Pancreas (tissue), 10 donors: ENCODE measurements at regions not wholly inside any gene's neighbourhood (a gene's known extent, or its start where the extent isn't known, plus 50 kb on each side); places are given as distances from the start of the nearest gene placed in this dataset.

Source experiments
- ATAC-seq, 4 donors: fragments of 200-7000 bp; cut with Tn5 transposase; one replicate each; pipeline versions ENCODE4 v1.8.0 to v1.9.1; 2020; ENCODE audit warnings: mild to moderate bottlenecking in 4 of 4, moderate library complexity in 4 of 4
- DNase-seq, 6 donors: peaks; one replicate each; pipeline ENCODE4 v3.0.0-alpha.2; 2020
- FAIRE-seq: peaks from 2 replicates; lab custom pipeline; 2012; peaks lifted over from hg19 to GRCh38; lab: Jason Lieb, UNC
- H3K27ac ChIP-seq, 4 donors: fragments of 200-600 bp; sonication (generic); 1 replicate in 3 of 4; 2 replicates in 1 of 4; pipeline versions ENCODE4 v1.5.0 to v1.8.0; 2020
- H3K27me3 ChIP-seq, 4 donors: fragments of 200-600 bp; one replicate each; pipeline ENCODE4 v1.8.0; 2021
- H3K36me3 ChIP-seq, 3 donors: fragments of 200-600 bp; sonication (generic) in 1 of 3; one replicate each; pipeline versions ENCODE4 v1.5.0 to v1.8.0; 2020 to 2021
- H3K4me1 ChIP-seq, 3 donors: fragments of 200-600 bp; one replicate each; pipeline ENCODE4 v1.8.0; 2021
- H3K4me3 ChIP-seq, 4 donors: fragments of 200-600 bp; sonication (generic) in 2 of 4; one replicate each; pipeline versions ENCODE4 v1.5.0 to v1.8.0; 2020 to 2021
- H3K9me3 ChIP-seq, 4 donors: fragments of 200-600 bp; one replicate each; pipeline ENCODE4 v1.8.0; 2021
- CTCF ChIP-seq, 4 donors: fragments of 200-600 bp; sonication (generic) in 3 of 4; IDR thresholded peaks; one replicate each; pipeline versions ENCODE4 v1.5.0 to v1.8.0; 2021; ENCODE audit warnings: antibody characterized with exemption in 4 of 4
- WGBS, 2 donors: extraction: QIAGEN DNeasy Blood & Tissue Kit; methylation state at CpG; one replicate each; pipeline ENCODE4 v1.1.7; 2013; 5-methylcytosine and 5-hydroxymethylcytosine counted together
- intact Hi-C, 3 donors: fragments of 100-400 bp; cut with DNase I; formaldehyde crosslinking; loops; one replicate each; pipeline versions ENCODE4 v1.11.1 to v1.14.2; 2022
- donor health status: healthy with polysubstance abuse.
- donor health status: DM: no; HTN: no; CAD: no; lungs with moderate emphysema.
- donor health status: DM: no; HTN: no; CAD: no.
- donor health status: control.
- donor health status: control.
- donor health status: Bipolar disorder and iron deficiency.
- donor health status: DM: yes; HTN: yes; CAD: no.
- donor health status: DM: no; HTN: no; CAD: no.
- donor health status: DM: no; HTN: no; CAD: no.
- donor health status: DM: yes; HTN: yes; CAD: no.

DNA sequence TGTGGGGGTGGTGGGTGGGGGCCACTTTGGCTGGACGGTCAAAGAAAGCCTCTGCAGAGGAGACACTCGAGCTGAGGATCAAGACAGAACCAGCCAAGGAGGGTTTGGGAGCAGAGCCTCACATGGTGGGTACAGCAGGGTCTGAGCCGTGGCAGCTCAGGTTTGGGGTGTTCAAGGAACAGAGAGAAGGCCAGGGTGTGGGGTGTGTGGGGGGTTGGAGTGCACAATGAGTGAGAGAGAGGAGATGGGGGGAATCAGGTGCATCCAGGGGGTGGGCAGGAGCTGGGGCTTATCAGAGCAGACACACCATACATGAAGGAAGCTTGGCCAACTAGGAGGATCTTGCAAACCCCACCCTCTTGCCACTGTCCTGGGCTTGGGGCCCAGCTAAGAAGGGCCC lies 140.0 kb downstream of the NSG2 start:
- no peak overlapping the region for H3K27ac ChIP-seq
- TF ChIP-seq CTCF (IDR thresholded peaks at IDR 0.05) = no peak
- WGBS, 2 donors = 68 to 79% methylated on average over 3 of the region's 3 CpGs

DNA sequence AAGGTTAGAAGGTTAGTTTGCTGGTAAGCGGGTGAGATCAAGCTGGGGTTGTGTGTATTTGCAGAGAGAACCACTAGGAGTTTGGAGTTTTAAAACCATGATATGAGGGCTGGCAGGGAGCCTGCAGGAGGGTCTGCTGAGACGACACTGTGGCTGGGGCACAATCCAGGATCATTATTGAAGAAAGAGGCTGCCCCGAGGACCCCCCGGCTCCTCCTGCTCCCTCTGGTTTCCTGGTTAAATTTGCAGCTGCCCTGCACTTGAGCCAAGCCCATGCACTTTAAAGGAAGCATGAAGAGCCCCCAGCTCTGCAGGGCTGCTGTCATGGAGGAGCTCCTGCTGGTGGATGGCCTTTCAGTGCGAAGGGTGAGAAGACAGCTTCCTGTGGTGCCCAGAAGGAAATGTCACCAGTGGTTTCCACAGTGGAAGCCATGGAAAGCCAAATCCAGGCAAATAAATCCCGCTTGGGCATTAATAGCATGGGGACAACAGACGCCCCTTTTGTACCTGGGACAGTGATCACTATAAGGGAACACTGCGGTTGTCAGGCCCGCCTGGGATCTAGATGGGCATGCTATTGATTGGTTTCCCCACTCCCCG lies 140.7 kb downstream of the NSG2 start:
- H3K4me3 ChIP-seq = no peak overlapping the region
- no peaks in the 10 kb centered on the region for H3K27me3 ChIP-seq
- H3K27ac ChIP-seq = no peak overlapping the region
- WGBS, 2 donors = 75 to 77% methylated on average over 10 of the region's 10 CpGs
- intact Hi-C loops = no loop called here
- no peaks in the 10 kb centered on the region for H3K9me3 ChIP-seq
- FAIRE-seq = no peak
- no peak for ATAC-seq
- no peak for TF ChIP-seq CTCF (IDR thresholded peaks at IDR 0.05)
- no peak for DNase-seq
- H3K36me3 ChIP-seq = no peaks in the 10 kb centered on the region
- H3K4me1 ChIP-seq = no peaks in the 10 kb centered on the region

More for the DNA sequence above, 140.0 kb downstream of the NSG2 start:
- Histone ChIP-seq H3K9me3 (no peaks in the 10 kb centered on the region), H3K4me1 (no peaks in the 10 kb centered on the region), H3K27me3 (no peaks in the 10 kb centered on the region), H3K36me3 (no peaks in the 10 kb centered on the region), H3K4me3 (no peak overlapping the region)
- no peak for DNase-seq
- ATAC-seq = no peak
- intact Hi-C loops = no loop called here
- FAIRE-seq = no peak

GRCh38 chr5:174187001-174187400 lies 141.5 kb downstream of the NSG2 start:
- 79 to 88% methylated on average over 7 of the region's 7 CpGs for WGBS, 2 donors
- no peak for DNase-seq

GRCh38 chr5:174187481-174187880 lies 142.0 kb downstream of the NSG2 start:
- TF ChIP-seq CTCF (IDR thresholded peaks at IDR 0.05) = no peak

More at GRCh38 chr5:174187001-174187400, 141.5 kb downstream of the NSG2 start:
- Histone ChIP-seq H3K27ac (no peak overlapping the region), H3K4me1 (no peaks in the 10 kb centered on the region), H3K36me3 (no peaks in the 10 kb centered on the region), H3K4me3 (no peak overlapping the region), H3K27me3 (no peaks in the 10 kb centered on the region), H3K9me3 (no peaks in the 10 kb centered on the region)
- no peak for FAIRE-seq
- TF ChIP-seq CTCF (IDR thresholded peaks at IDR 0.05) = no peak
- no peak for ATAC-seq
- intact Hi-C loops = no loop called here

GRCh38 chr5:174188295-174188694 lies 142.8 kb downstream of the NSG2 start:
- 75 to 100% methylated on average over 1 of the region's 1 CpG for WGBS, 2 donors

More at GRCh38 chr5:174187481-174187880, 142.0 kb downstream of the NSG2 start:
- intact Hi-C loops = no loop called here
- no peak for ATAC-seq
- DNase-seq = no peak
- no peak for FAIRE-seq
- H3K9me3 ChIP-seq = no peaks in the 10 kb centered on the region
- H3K36me3 ChIP-seq = no peaks in the 10 kb centered on the region
- no peaks in the 10 kb centered on the region for H3K4me1 ChIP-seq
- no peak overlapping the region for H3K4me3 ChIP-seq
- 69 to 84% methylated on average over 6 of the region's 6 CpGs for WGBS, 2 donors
- no peak overlapping the region for H3K27ac ChIP-seq
- H3K27me3 ChIP-seq = no peaks in the 10 kb centered on the region

More at GRCh38 chr5:174188295-174188694, 142.8 kb downstream of the NSG2 start:
- Histone ChIP-seq H3K4me1 (no peaks in the 10 kb centered on the region), H3K4me3 (no peak overlapping the region), H3K27ac (no peak overlapping the region), H3K27me3 (no peaks in the 10 kb centered on the region), H3K9me3 (no peaks in the 10 kb centered on the region), H3K36me3 (no peaks in the 10 kb centered on the region)
- intact Hi-C loops = no loop called here
- no peak for TF ChIP-seq CTCF (IDR thresholded peaks at IDR 0.05)
- DNase-seq (no peak), ATAC-seq (peak in 1 of 4 donors; percentile 27), FAIRE-seq (no peak)
